GM12878 (cell line): ENCODE measurements at regions not wholly inside any gene's neighbourhood (a gene's known extent, or its start where the extent isn't known, plus 50 kb on each side); places are given as distances from the start of the nearest gene placed in this dataset.

Experiments
- ATAC-seq: fragments of 200-7000 bp; cut with Tn5 transposase; 3 replicates; pipeline ENCODE4 v1.9.1; 2020; ENCODE audit warnings: mild to moderate bottlenecking, moderate library complexity
- BruUV-seq: library from RNA; stranded (reverse); fragments of 400-500 nt; replicated peaks from 2 replicates; lab custom pipeline; 2021; lab: Mats Ljungman, UMichigan
- CTCF ChIA-PET: fragments of 300-600 bp; sonication (Branson Sonifier 250); formaldehyde crosslinking; extraction: SDS; loops from one replicate; lab custom pipeline; 2021; ENCODE audit warnings: inconsistent platforms; lab: Yijun Ruan, JAX
- POLR2A ChIA-PET: fragments of 350-600 bp; formaldehyde crosslinking; extraction: SDS; loops from one replicate; lab custom pipeline; 2021; ENCODE audit warnings: inconsistent platforms; lab: Charles Lee
- RAD21 ChIA-PET: fragments of 300-600 bp; sonication (Branson Sonifier 250); formaldehyde crosslinking; loops from one replicate; lab custom pipeline; 2023; ENCODE audit warnings: antibody characterized with exemption; ENCODE audit not compliant: unreplicated experiment; lab: Charles Lee
- SMC1A ChIA-PET: fragments of 300-600 bp; sonication (Branson Sonifier 250); formaldehyde crosslinking; loops from one replicate; lab custom pipeline; 2023; ENCODE audit not compliant: unreplicated experiment, uncharacterized antibody; lab: Charles Lee
- DNase-seq: peaks from one replicate; pipeline ENCODE4 v3.0.0-alpha.2; 2011; ENCODE audit warnings: low read depth, low spot score
- FAIRE-seq: peaks from 3 replicates; lab custom pipeline; 2011; peaks lifted over from hg19 to GRCh38; lab: Jason Lieb, UNC
- H2AFZ ChIP-seq: 2 replicates; pipeline ENCODE4 v1.6.0; 2011; ENCODE audit warnings: low read depth, low read length, control low read depth; ENCODE audit not compliant: control insufficient read depth
- H3K27ac ChIP-seq: 2 replicates; pipeline ENCODE4 v1.5.1; 2011; ENCODE audit warnings: control low read depth; ENCODE audit not compliant: control insufficient read depth, insufficient read depth
- H3K27me3 ChIP-seq, 2 experiments: replicated peaks in 1 of 2; 2 replicates each; pipeline versions ENCODE4 v1.6.0 to v1.6.1; 2011; ENCODE audit warnings: low read length in 1 of 2; ENCODE audit not compliant: control insufficient read depth in 2 of 2, insufficient read depth in 2 of 2
- H3K36me3 ChIP-seq, 2 experiments: 2 replicates each; pipeline ENCODE4 v1.5.1; 2011; ENCODE audit warnings: low read length in 1 of 2; ENCODE audit not compliant: control insufficient read depth in 2 of 2, insufficient read depth in 2 of 2
- H3K4me1 ChIP-seq: 2 replicates; pipeline ENCODE4 v1.6.1; 2011; ENCODE audit warnings: mild to moderate bottlenecking, low read length, moderate library complexity, mixed read lengths; ENCODE audit not compliant: control insufficient read depth, insufficient read depth
- H3K4me2 ChIP-seq: 2 replicates; pipeline ENCODE4 v1.6.0; 2011; ENCODE audit warnings: control low read depth; ENCODE audit not compliant: control insufficient read depth, insufficient read depth
- H3K4me3 ChIP-seq: fragments of 200-600 bp; sonication (generic); 2 replicates; pipeline ENCODE4 v1.5.1; 2016
- H3K79me2 ChIP-seq: 2 replicates; pipeline ENCODE4 v1.6.0; 2011; ENCODE audit warnings: low read length; ENCODE audit not compliant: control insufficient read depth, insufficient read depth
- H3K9ac ChIP-seq: 2 replicates; pipeline ENCODE4 v1.8.0; 2011; ENCODE audit warnings: low read length, control low read depth, mixed read lengths; ENCODE audit not compliant: control insufficient read depth, insufficient read depth
- H3K9me3 ChIP-seq: replicated peaks from 3 replicates; pipeline ENCODE4 v1.5.1; 2011; ENCODE audit warnings: mild to moderate bottlenecking, low read length; ENCODE audit not compliant: control insufficient read depth, insufficient read depth
- H4K20me1 ChIP-seq: 2 replicates; pipeline ENCODE4 v1.6.0; 2011; ENCODE audit not compliant: control insufficient read depth, insufficient read depth
- ATF7 ChIP-seq: fragments of 450-650 bp; IDR thresholded peaks from 2 replicates; pipeline ENCODE4 v1.6.1; 2016; ENCODE audit warnings: low read depth, mild to moderate bottlenecking
- FOXK2 ChIP-seq: fragments of 450-650 bp; IDR thresholded peaks from 2 replicates; pipeline ENCODE4 v1.6.1; 2017; ENCODE audit warnings: mild to moderate bottlenecking, moderate library complexity
- HDGF ChIP-seq: fragments of 450-650 bp; IDR thresholded peaks from 2 replicates; pipeline ENCODE4 v1.6.1; 2016; ENCODE audit warnings: antibody characterized with exemption
- MTA2 ChIP-seq: fragments of 450-650 bp; IDR thresholded peaks from 2 replicates; pipeline ENCODE4 v1.6.1; 2016; ENCODE audit warnings: low read depth, mild to moderate bottlenecking, moderate library complexity
- PML ChIP-seq: IDR thresholded peaks from 2 replicates; pipeline ENCODE4 v1.6.1; 2012; ENCODE audit warnings: low read length, inconsistent platforms
- RCOR1 ChIP-seq: conservative IDR thresholded peaks from 2 replicates; pipeline ENCODE4 v1.6.1; 2012; ENCODE audit warnings: low read depth, low read length, improper control_type of control experiment
- SREBF2 ChIP-seq: IDR thresholded peaks from 2 replicates; pipeline ENCODE4 v1.6.1; 2012; ENCODE audit warnings: mild to moderate bottlenecking, low read length
- ZBED1 ChIP-seq: IDR thresholded peaks from 2 replicates; pipeline ENCODE4 v1.6.1; 2016; ENCODE audit warnings: borderline replicate concordance
- WGBS: methylation state at CpG from one replicate; pipeline ENCODE4 v1.1.6; 2016; ENCODE audit warnings: low lambda C conversion rate; ENCODE audit not compliant: insufficient replicate concordance, insufficient coverage; ENCODE audit errors: missing lambda C conversion rate; 5-methylcytosine and 5-hydroxymethylcytosine counted together
- in situ Hi-C: fragments of 300-500 bp; cut with MboI; formaldehyde crosslinking; loops from 9 replicates; pipeline ENCODE4 v1.14.3; 2018; ENCODE audit warnings: mixed read lengths
- intact Hi-C: fragments of 100-400 bp; cut with micrococcal nuclease; formaldehyde crosslinking; loops from one replicate; pipeline ENCODE4 v1.14.2; 2022; ENCODE audit not compliant: unreplicated experiment
- TF ChIP-seq, protein P1 (sequence below), 3 experiments: IDR thresholded peaks in 2 of 3; conservative IDR thresholded peaks in 1 of 3; 2 replicates each; pipeline ENCODE4 v1.5.1; 2011; ENCODE audit warnings: low read depth in 3 of 3, low read length in 3 of 3, mild to moderate bottlenecking in 3 of 3, control low read depth in 2 of 3, moderate library complexity in 2 of 3, inconsistent platforms in 1 of 3, mixed read lengths in 1 of 3; ENCODE audit not compliant: control insufficient read depth in 2 of 3, insufficient read depth in 1 of 3; ENCODE audit errors: extremely low read depth in 1 of 3

GRCh38 chr4:12932203-12932788 is 551.8 kb downstream of the RAB28 start (continued):
- TF ChIP-seq HDGF, result no peak
- TF ChIP-seq RCOR1, result no peak
- TF ChIP-seq, all 136 proteins: peak for 0

DNA sequence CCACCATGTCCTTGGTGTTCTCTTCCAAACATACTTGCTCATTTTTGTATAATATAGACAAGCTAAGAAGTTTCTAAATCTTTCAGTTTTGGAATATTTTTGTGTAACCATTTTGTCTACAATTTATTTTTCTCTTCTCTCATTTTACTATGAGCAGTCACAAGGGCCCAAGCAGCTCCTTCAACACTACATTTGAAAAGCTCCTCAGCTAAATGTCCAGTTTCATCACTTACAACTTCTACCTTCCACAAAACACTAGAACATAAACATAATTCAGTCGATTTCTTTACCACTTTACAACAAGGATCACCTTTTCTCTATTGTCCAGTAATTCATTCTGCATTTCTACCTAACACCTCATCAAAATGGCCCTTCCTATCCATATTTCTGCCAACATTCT is 554.4 kb downstream of the RAB28 start:
- FAIRE-seq (no peak), ATAC-seq (no peak), DNase-seq (no peak)
- Histone ChIP-seq H3K9ac (no peak overlapping the region), H4K20me1 (no peaks in the 10 kb centered on the region), H3K4me2 (no peak overlapping the region), H3K27me3 (no peaks in the 10 kb centered on the region), H3K4me3 (no peak overlapping the region), H2AFZ (no peak overlapping the region), H3K4me1 (no peaks in the 10 kb centered on the region), H3K27ac (no peak overlapping the region), H3K9me3 (no peaks in the 10 kb centered on the region), H3K79me2 (no peaks in the 10 kb centered on the region), H3K36me3 (no peaks in the 10 kb centered on the region)
- no TSS peak for BruUV-seq
- POLR2A ChIA-PET, result no interaction called here
- RAD21 ChIA-PET, result no interaction called here
- no peak for TF ChIP-seq SREBF2
- no peak for TF ChIP-seq MTA2
- no peak for TF ChIP-seq FOXK2
- no peak for TF ChIP-seq ATF7
- no peak for TF ChIP-seq PML
- no peak for TF ChIP-seq ZBED1
- TF ChIP-seq, protein P1, sequence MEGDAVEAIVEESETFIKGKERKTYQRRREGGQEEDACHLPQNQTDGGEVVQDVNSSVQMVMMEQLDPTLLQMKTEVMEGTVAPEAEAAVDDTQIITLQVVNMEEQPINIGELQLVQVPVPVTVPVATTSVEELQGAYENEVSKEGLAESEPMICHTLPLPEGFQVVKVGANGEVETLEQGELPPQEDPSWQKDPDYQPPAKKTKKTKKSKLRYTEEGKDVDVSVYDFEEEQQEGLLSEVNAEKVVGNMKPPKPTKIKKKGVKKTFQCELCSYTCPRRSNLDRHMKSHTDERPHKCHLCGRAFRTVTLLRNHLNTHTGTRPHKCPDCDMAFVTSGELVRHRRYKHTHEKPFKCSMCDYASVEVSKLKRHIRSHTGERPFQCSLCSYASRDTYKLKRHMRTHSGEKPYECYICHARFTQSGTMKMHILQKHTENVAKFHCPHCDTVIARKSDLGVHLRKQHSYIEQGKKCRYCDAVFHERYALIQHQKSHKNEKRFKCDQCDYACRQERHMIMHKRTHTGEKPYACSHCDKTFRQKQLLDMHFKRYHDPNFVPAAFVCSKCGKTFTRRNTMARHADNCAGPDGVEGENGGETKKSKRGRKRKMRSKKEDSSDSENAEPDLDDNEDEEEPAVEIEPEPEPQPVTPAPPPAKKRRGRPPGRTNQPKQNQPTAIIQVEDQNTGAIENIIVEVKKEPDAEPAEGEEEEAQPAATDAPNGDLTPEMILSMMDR (IDR thresholded peaks at IDR 0.05 in 2 of 3, conservative IDR thresholded peaks at IDR 0.05 in 1 of 3; ENCODE audit: control insufficient read depth in 2 of 3, extremely low read depth in 1 of 3, insufficient read depth in 1 of 3, low read depth in 3 of 3, low read length in 3 of 3), result no peak
- SMC1A ChIA-PET, result no interaction called here
- CTCF ChIA-PET, result no interaction called here
- in situ Hi-C loops (no loop called here), intact Hi-C loops (loop anchor here (5.0 kb wide), 1 partner anchor 598 kb away; no protein-coding TSS in a partner anchor)
- WGBS, result 0% methylated on average over 1 of the region's 1 CpG
